ENCODE measurements at regions not wholly inside any gene's neighbourhood (a gene's known extent, or its start where the extent isn't known, plus 50 kb on each side); places are given as distances from the start of the nearest gene placed in this dataset.

- Histone ChIP-seq H3K27me3 (replicated peaks in 1 of 7) (no peaks in the 10 kb centered on the region), H3K9me3 (peaks cover 0 to 10% (median 0%) of the 10 kb centered on the region in 8 donors), H3K4me3 (no peak overlapping the region), H3K36me3 (no peaks in the 10 kb centered on the region), H3K4me1 (no peaks in the 10 kb centered on the region), H3K27ac (no peak overlapping the region)
- WGBS, 5 donors = 62 to 87% (median 73%) methylated on average over 6 of the region's 6 CpGs
- DNase-seq = no peak
- TF ChIP-seq POLR2AphosphoS5 (IDR thresholded peaks at IDR 0.05) = no peak
- TF ChIP-seq CTCF (IDR thresholded peaks at IDR 0.05 in 8 of 11, conservative IDR thresholded peaks at IDR 0.05 in 3 of 11) = no peak
- TF ChIP-seq POLR2A (IDR thresholded peaks at IDR 0.05) = no peak
- intact Hi-C loops (cut with DNase I; ENCODE audit: low total_unique reads) = no loop called here
Observed at GRCh38 chr10:44240584-44241205, 144.2 kb downstream of the CXCL12 start.

DNA sequence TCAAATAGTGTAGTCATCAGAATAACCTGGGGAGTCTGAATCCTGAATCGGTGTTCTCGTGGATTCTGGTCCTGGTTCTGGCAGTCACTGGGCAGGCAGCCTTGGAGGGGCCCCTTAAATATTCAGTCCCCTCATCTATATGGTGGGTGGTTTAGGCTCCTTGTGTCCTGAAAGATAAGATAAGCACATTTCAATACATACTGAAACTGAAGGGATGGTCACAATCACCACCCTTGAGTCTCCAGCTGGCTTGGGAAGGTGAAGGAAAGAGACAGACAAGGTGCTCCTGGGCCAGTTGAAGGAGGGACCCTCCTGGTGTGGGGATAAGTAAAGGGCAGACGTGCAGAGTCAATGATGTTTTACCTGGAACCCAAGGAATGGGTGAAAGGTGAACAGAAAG lies 146.7 kb downstream of the CXCL12 start:
- Histone ChIP-seq H3K27me3 (replicated peaks in 1 of 7) (peaks cover 0 to 7% (median 0%) of the 10 kb centered on the region in 7 donors), H3K36me3 (no peaks in the 10 kb centered on the region), H3K4me3 (no peak overlapping the region), H3K4me1 (no peaks in the 10 kb centered on the region), H3K27ac (no peak overlapping the region), H3K9me3 (peaks cover 0 to 10% (median 0%) of the 10 kb centered on the region in 8 donors)
- no peak for DNase-seq
- 69 to 95% (median 83%) methylated on average over 3 of the region's 3 CpGs for WGBS, 5 donors
- intact Hi-C loops (cut with DNase I; ENCODE audit: low total_unique reads) = no loop called here
- no peak for TF ChIP-seq POLR2A (IDR thresholded peaks at IDR 0.05)
- no peak for TF ChIP-seq CTCF (IDR thresholded peaks at IDR 0.05 in 8 of 11, conservative IDR thresholded peaks at IDR 0.05 in 3 of 11)
- TF ChIP-seq POLR2AphosphoS5 (IDR thresholded peaks at IDR 0.05) = no peak

DNA sequence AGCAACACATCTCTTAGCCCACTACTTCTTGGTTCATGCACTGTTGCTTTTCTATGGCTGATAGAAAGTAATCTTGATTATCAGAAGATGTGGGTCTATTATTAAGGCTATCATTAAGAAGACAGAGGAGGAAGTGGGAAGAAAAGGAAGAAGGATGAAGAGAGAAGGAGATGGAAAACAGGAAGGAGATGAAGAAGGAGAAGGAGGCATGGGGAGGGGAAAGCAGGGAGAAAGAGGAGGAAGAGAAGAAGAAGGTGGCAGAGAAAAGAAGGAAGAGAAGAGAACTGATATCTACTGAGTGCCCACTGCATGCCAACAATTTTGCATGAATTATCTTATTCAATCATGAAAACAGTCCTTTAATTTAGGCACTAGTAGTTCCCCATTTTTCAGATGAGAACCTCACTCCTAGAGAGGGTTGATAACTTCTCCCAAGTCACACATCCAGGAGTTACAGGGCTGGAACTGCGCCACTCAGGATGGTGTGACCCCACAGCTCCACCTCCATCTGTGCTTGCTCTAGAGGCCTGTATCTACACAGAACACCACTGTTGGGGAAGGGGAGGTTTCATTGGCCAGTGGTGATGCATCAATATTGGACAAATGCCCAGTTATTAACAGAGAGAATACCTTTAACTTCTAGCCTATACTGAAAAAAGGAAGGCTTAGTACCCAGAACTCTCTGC lies 147.4 kb downstream of the CXCL12 start:
- Histone ChIP-seq H3K9me3 (peaks cover 0 to 5% (median 0%) of the 10 kb centered on the region in 8 donors), H3K36me3 (no peaks in the 10 kb centered on the region), H3K27ac (no peak overlapping the region), H3K4me1 (no peaks in the 10 kb centered on the region), H3K4me3 (no peak overlapping the region), H3K27me3 (replicated peaks in 1 of 7) (peaks cover 0 to 8% (median 0%) of the 10 kb centered on the region in 7 donors)
- WGBS, 5 donors = 89 to 100% (median 94%) methylated on average over 1 of the region's 1 CpG
- TF ChIP-seq POLR2A (IDR thresholded peaks at IDR 0.05) (no peak), CTCF (IDR thresholded peaks at IDR 0.05 in 8 of 11, conservative IDR thresholded peaks at IDR 0.05 in 3 of 11) (no peak), POLR2AphosphoS5 (IDR thresholded peaks at IDR 0.05) (no peak)
- DNase-seq = no peak
- intact Hi-C loops (cut with DNase I; ENCODE audit: low total_unique reads) = no loop called here

DNA sequence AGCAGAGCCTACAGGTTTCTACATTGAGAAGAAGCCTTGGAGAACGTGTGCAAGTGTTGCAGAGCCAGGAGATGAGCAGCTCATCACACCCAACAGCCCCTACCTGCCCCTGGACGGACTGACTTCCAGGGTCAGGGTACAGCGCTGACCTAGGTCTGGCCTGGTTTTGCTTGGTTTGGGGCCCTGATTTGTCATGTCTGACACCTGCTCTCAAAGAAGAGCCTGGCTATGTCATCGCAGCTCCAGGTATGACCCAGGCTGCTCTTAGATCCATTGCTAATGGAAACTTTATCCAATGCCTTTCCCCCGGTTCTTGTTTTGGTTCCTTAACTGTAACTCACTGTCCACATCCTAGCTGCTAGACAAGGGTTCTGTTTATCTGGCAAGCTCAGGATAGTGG lies 149.5 kb downstream of the CXCL12 start:
- TF ChIP-seq POLR2A (IDR thresholded peaks at IDR 0.05) = no peak
- TF ChIP-seq CTCF (IDR thresholded peaks at IDR 0.05 in 8 of 11, conservative IDR thresholded peaks at IDR 0.05 in 3 of 11) = no peak
- TF ChIP-seq POLR2AphosphoS5 (IDR thresholded peaks at IDR 0.05) = no peak
- Histone ChIP-seq H3K4me1 (no peaks in the 10 kb centered on the region), H3K27ac (no peak overlapping the region), H3K27me3 (replicated peaks in 1 of 7) (peaks cover 0 to 8% (median 0%) of the 10 kb centered on the region in 7 donors), H3K4me3 (no peak overlapping the region), H3K36me3 (no peaks in the 10 kb centered on the region), H3K9me3 (no peaks in the 10 kb centered on the region)
- intact Hi-C loops (cut with DNase I; ENCODE audit: low total_unique reads) = no loop called here
- no peak for DNase-seq
- 86 to 93% (median 89%) methylated on average over 5 of the region's 5 CpGs for WGBS, 5 donors
